Heart left ventricle (tissue), 13 donors: ENCODE measurements at regions not wholly inside any gene's neighbourhood (a gene's known extent, or its start where the extent isn't known, plus 50 kb on each side); places are given as distances from the start of the nearest gene placed in this dataset.

Source experiments
- POLR2A ChIP-seq, 2 donors: fragments of 450-650 bp; IDR thresholded peaks; one replicate each; pipeline ENCODE4 v1.6.1; 2017; ENCODE audit warnings: antibody characterized with exemption in 2 of 2, mild to moderate bottlenecking in 2 of 2, moderate library complexity in 2 of 2
- TF ChIP-seq, protein P1 (sequence below), 12 donors: fragments of 200-600 bp; sonication (generic) in 4 of 12; IDR thresholded peaks; one replicate each; pipeline versions ENCODE4 v1.5.0 to v1.8.0; 2018 to 2022; ENCODE audit warnings: antibody characterized with exemption in 12 of 12, mild to moderate bottlenecking in 5 of 12
- donor health status: ischemic (EF 13 %, LVEDD 7.1; RV severe dilation, severe dysfunction).
- donor health status: DM: no; HTN: yes; CAD: no.
- donor health status: DM: no; HTN: no; CAD: no.
- donor health status: ischemic (EF 25% LVEDD 6.9; RV normal size, moderate dysfunction).
- donor health status: ischemic (EF 25% LVEDD 5.7; RV mildly dilated, moderate dysfunction).
- donor health status: ischemic (EF 35%, LVEDD 5.7; RV mildly dilated, moderate dysfunction).
- donor health status: nonischemic (EF 11% LVEDD 7.7; RV severe dilation, severe dysfunction).
- donor health status: DM: yes; HTN: yes; CAD: no.
- donor health status: PGD.
- donor health status: ischemic (EF 29% LVEDD 5.4; RV normal size, mild dysfunction).
- donor health status: nonischemic (EF 23%, LVEDD 6.1; RV moderate dilation, normal function).

GRCh38 chr15:31567861-31568260 is 241.2 kb downstream of the KLF13 start:
- TF ChIP-seq POLR2A (IDR thresholded peaks at IDR 0.05): no peak
- TF ChIP-seq, protein P1, sequence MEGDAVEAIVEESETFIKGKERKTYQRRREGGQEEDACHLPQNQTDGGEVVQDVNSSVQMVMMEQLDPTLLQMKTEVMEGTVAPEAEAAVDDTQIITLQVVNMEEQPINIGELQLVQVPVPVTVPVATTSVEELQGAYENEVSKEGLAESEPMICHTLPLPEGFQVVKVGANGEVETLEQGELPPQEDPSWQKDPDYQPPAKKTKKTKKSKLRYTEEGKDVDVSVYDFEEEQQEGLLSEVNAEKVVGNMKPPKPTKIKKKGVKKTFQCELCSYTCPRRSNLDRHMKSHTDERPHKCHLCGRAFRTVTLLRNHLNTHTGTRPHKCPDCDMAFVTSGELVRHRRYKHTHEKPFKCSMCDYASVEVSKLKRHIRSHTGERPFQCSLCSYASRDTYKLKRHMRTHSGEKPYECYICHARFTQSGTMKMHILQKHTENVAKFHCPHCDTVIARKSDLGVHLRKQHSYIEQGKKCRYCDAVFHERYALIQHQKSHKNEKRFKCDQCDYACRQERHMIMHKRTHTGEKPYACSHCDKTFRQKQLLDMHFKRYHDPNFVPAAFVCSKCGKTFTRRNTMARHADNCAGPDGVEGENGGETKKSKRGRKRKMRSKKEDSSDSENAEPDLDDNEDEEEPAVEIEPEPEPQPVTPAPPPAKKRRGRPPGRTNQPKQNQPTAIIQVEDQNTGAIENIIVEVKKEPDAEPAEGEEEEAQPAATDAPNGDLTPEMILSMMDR (IDR thresholded peaks at IDR 0.05): no peak
